Fibroblast of lung (primary cell): ENCODE measurements at regions not wholly inside any gene's neighbourhood (a gene's known extent, or its start where the extent isn't known, plus 50 kb on each side); places are given as distances from the start of the nearest gene placed in this dataset.

Experiments
- DNase-seq, 2 donors: peaks; one replicate each; pipeline versions ENCODE4 v3.0.0 to v3.0.0-alpha.2; 2010; ENCODE audit warnings: low read depth in 2 of 2
- H2AFZ ChIP-seq: 2 replicates; pipeline ENCODE4 v1.5.1; 2012; ENCODE audit warnings: low read length, control low read depth, inconsistent platforms
- H3K27ac ChIP-seq: 2 replicates; pipeline ENCODE4 v1.5.1; 2011; ENCODE audit warnings: low read length, control low read depth; ENCODE audit not compliant: insufficient read depth
- H3K27me3 ChIP-seq: 2 replicates; pipeline ENCODE4 v1.5.1; 2011; ENCODE audit warnings: mild to moderate bottlenecking, low read length; ENCODE audit not compliant: control insufficient read depth, insufficient read depth
- H3K36me3 ChIP-seq: 2 replicates; pipeline ENCODE4 v1.5.1; 2011; ENCODE audit warnings: low read length; ENCODE audit not compliant: control insufficient read depth, insufficient read depth
- H3K4me1 ChIP-seq: 2 replicates; pipeline ENCODE4 v1.5.1; 2011; ENCODE audit warnings: low read length; ENCODE audit not compliant: control insufficient read depth, insufficient read depth; ENCODE audit errors: extremely low read depth
- H3K4me2 ChIP-seq: 2 replicates; pipeline ENCODE4 v1.5.1; 2011; ENCODE audit warnings: low read length, control low read depth; ENCODE audit not compliant: insufficient read depth; ENCODE audit errors: extremely low read depth
- H3K4me3 ChIP-seq, 4 experiments: fragments of 200-600 bp in 1 of 4; sonication (generic) in 1 of 4; replicated peaks in 1 of 4; 2 replicates each; pipeline ENCODE4 v1.5.1; 2011 to 2016; ENCODE audit warnings: low read length in 4 of 4, low read depth in 3 of 4, mild to moderate bottlenecking in 3 of 4, control low read depth in 2 of 4, inconsistent platforms in 1 of 4, mixed read lengths in 1 of 4; ENCODE audit not compliant: insufficient read depth in 1 of 4; ENCODE audit errors: control extremely low read depth in 1 of 4
- H3K79me2 ChIP-seq: 2 replicates; pipeline ENCODE4 v1.5.1; 2012; ENCODE audit warnings: mild to moderate bottlenecking, low read length, inconsistent platforms; ENCODE audit not compliant: control insufficient read depth, insufficient read depth
- H3K9ac ChIP-seq: 2 replicates; pipeline ENCODE4 v1.5.1; 2011; ENCODE audit warnings: mild to moderate bottlenecking, low read length, control low read depth; ENCODE audit not compliant: insufficient read depth
- H3K9me3 ChIP-seq: 2 replicates; pipeline ENCODE4 v1.5.1; 2012; ENCODE audit warnings: low read depth, low read length; ENCODE audit not compliant: control insufficient read depth, insufficient read depth
- H4K20me1 ChIP-seq: 2 replicates; pipeline ENCODE4 v1.5.1; 2011; ENCODE audit warnings: low read length; ENCODE audit not compliant: control insufficient read depth, insufficient read depth; ENCODE audit errors: extremely low read depth
- EZH2 ChIP-seq: IDR thresholded peaks from 2 replicates; pipeline ENCODE4 v1.5.1; 2012; ENCODE audit warnings: low read length, control low read depth, mild to moderate bottlenecking; ENCODE audit errors: missing control alignments
- TF ChIP-seq, protein P1 (sequence below), 2 donors: IDR thresholded peaks in 1 of 2; conservative IDR thresholded peaks in 1 of 2; 1 replicate in 1 of 2; 2 replicates in 1 of 2; pipeline ENCODE4 v1.5.1; 2011 to 2012; ENCODE audit warnings: low read length in 2 of 2, control low read depth in 1 of 2, inconsistent platforms in 1 of 2, low read depth in 1 of 2, mild to moderate bottlenecking in 1 of 2

- no peak overlapping the region for H3K27ac ChIP-seq
- TF ChIP-seq EZH2, result no peak
- TF ChIP-seq, protein P1, sequence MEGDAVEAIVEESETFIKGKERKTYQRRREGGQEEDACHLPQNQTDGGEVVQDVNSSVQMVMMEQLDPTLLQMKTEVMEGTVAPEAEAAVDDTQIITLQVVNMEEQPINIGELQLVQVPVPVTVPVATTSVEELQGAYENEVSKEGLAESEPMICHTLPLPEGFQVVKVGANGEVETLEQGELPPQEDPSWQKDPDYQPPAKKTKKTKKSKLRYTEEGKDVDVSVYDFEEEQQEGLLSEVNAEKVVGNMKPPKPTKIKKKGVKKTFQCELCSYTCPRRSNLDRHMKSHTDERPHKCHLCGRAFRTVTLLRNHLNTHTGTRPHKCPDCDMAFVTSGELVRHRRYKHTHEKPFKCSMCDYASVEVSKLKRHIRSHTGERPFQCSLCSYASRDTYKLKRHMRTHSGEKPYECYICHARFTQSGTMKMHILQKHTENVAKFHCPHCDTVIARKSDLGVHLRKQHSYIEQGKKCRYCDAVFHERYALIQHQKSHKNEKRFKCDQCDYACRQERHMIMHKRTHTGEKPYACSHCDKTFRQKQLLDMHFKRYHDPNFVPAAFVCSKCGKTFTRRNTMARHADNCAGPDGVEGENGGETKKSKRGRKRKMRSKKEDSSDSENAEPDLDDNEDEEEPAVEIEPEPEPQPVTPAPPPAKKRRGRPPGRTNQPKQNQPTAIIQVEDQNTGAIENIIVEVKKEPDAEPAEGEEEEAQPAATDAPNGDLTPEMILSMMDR (conservative IDR thresholded peaks at IDR 0.05 in 1 of 2, IDR thresholded peaks at IDR 0.05 in 1 of 2; ENCODE audit: low read depth in 1 of 2, low read length in 2 of 2), result no peak
Observed at GRCh38 chr9:99682378-99682777, 139.3 kb upstream of the NR4A3 start.

DNA sequence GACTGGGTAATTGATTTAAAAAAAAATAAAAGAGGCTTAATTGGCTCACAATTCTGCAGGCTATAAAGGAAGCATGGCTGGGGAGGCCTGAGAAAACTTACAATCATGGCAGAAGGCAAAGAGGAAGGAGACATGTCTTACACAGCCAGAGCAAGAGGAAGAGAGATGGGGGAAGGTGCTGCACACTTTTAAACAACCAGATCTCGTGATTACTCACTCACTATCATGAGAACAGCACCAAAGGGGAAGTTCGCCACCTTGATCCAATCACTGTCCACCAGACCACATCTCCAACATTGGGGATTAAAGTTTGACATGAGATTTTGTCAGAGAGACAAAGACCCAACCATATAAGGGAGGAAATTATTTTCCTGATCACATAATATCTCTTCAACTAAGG, 138.8 kb upstream of the NR4A3 start:
- Histone ChIP-seq H3K4me1 (peaks cover 7% of the 10 kb centered on the region), H3K27ac (no peak overlapping the region), H3K27me3 (no peaks in the 10 kb centered on the region), H3K4me3 (no peak overlapping the region), H2AFZ (no peak overlapping the region), H3K79me2 (no peaks in the 10 kb centered on the region), H3K9ac (no peak overlapping the region), H3K9me3 (no peaks in the 10 kb centered on the region), H4K20me1 (no peaks in the 10 kb centered on the region), H3K36me3 (no peaks in the 10 kb centered on the region), H3K4me2 (no peak overlapping the region)
- TF ChIP-seq, protein P1 (conservative IDR thresholded peaks at IDR 0.05 in 1 of 2, IDR thresholded peaks at IDR 0.05 in 1 of 2; ENCODE audit: low read depth in 1 of 2, low read length in 2 of 2), result no peak
- DNase-seq, result no peak

More at GRCh38 chr9:99682378-99682777, 139.3 kb upstream of the NR4A3 start:
- Histone ChIP-seq H3K4me1 (peaks cover 9% of the 10 kb centered on the region), H3K4me2 (no peak overlapping the region), H3K9me3 (no peaks in the 10 kb centered on the region), H3K4me3 (no peak overlapping the region), H3K36me3 (no peaks in the 10 kb centered on the region), H3K9ac (no peak overlapping the region), H3K27me3 (no peaks in the 10 kb centered on the region), H3K79me2 (no peaks in the 10 kb centered on the region), H4K20me1 (no peaks in the 10 kb centered on the region), H2AFZ (no peak overlapping the region)
- no peak for DNase-seq

- Histone ChIP-seq H3K9ac (no peak overlapping the region), H3K79me2 (no peaks in the 10 kb centered on the region), H3K4me1 (no peaks in the 10 kb centered on the region), H3K27ac (no peak overlapping the region), H3K4me3 (no peak overlapping the region), H2AFZ (no peak overlapping the region), H4K20me1 (no peaks in the 10 kb centered on the region), H3K36me3 (no peaks in the 10 kb centered on the region), H3K27me3 (no peaks in the 10 kb centered on the region), H3K4me2 (no peak overlapping the region), H3K9me3 (no peaks in the 10 kb centered on the region)
- no peak for DNase-seq
- TF ChIP-seq, protein P1 (conservative IDR thresholded peaks at IDR 0.05 in 1 of 2, IDR thresholded peaks at IDR 0.05 in 1 of 2; ENCODE audit: low read depth in 1 of 2, low read length in 2 of 2), result no peak
- TF ChIP-seq EZH2, result no peak
Observed at GRCh38 chr9:99690573-99690972, 131.1 kb upstream of the NR4A3 start.
